Caco-2 (cell line): ENCODE measurements at regions not wholly inside any gene's neighbourhood (a gene's known extent, or its start where the extent isn't known, plus 50 kb on each side); places are given as distances from the start of the nearest gene placed in this dataset.

Experiments used
- BruUV-seq: library from RNA; stranded (reverse); fragments of 400-500 nt; replicated peaks from 2 replicates; lab custom pipeline; 2021; lab: Mats Ljungman, UMichigan
- CTCF ChIA-PET: fragments of 300-600 bp; sonication (Branson Sonifier 250); formaldehyde crosslinking; loops from one replicate; lab custom pipeline; 2022; ENCODE audit warnings: antibody characterized with exemption; lab: Charles Lee
- POLR2A ChIA-PET: fragments of 300-600 bp; sonication (Branson Sonifier 250); formaldehyde crosslinking; loops from one replicate; lab custom pipeline; 2022; ENCODE audit warnings: antibody characterized with exemption; lab: Charles Lee
- DNase-seq, 2 experiments: peaks; one replicate each; pipeline versions ENCODE4 v3.0.0 to v3.0.0-alpha.2; 2020 to 2022
- H3K27me3 ChIP-seq: replicated peaks from 2 replicates; pipeline ENCODE4 v1.6.0; 2011; ENCODE audit warnings: low read length; ENCODE audit not compliant: control insufficient read depth, insufficient read depth
- H3K36me3 ChIP-seq: 2 replicates; pipeline ENCODE4 v1.5.1; 2011; ENCODE audit warnings: low read length; ENCODE audit not compliant: control insufficient read depth, insufficient read depth
- H3K4me1 ChIP-seq: fragments of 250-450 bp; sonication (Bioruptor Pico); 2 replicates; pipeline ENCODE4 v1.5.1; 2020; ENCODE audit warnings: mild to moderate bottlenecking
- H3K4me3 ChIP-seq: 2 replicates; pipeline ENCODE4 v1.5.1; 2011; ENCODE audit warnings: low read depth, mild to moderate bottlenecking, control low read depth, low read length
- H3K9me3 ChIP-seq: fragments of 250-450 bp; sonication (Bioruptor Pico); 2 replicates; pipeline ENCODE4 v1.5.1; 2020; ENCODE audit warnings: mild to moderate bottlenecking, moderate library complexity
- H3K27ac Mint-ChIP-seq: one replicate; pipeline ENCODE4 v1.8.0; 2022; ENCODE audit warnings: mixed read lengths; ENCODE audit not compliant: unreplicated experiment
- H3K27me3 Mint-ChIP-seq: one replicate; pipeline ENCODE4 v1.8.0; 2022; ENCODE audit warnings: mixed read lengths; ENCODE audit not compliant: insufficient read depth, unreplicated experiment
- H3K36me3 Mint-ChIP-seq: one replicate; pipeline ENCODE4 v1.8.0; 2022; ENCODE audit warnings: mild to moderate bottlenecking, mixed read lengths; ENCODE audit not compliant: insufficient read depth, unreplicated experiment
- H3K4me1 Mint-ChIP-seq: one replicate; pipeline ENCODE4 v1.8.0; 2022; ENCODE audit warnings: low read depth, mixed read lengths; ENCODE audit not compliant: unreplicated experiment
- H3K4me3 Mint-ChIP-seq: one replicate; pipeline ENCODE4 v1.8.0; 2022; ENCODE audit warnings: mild to moderate bottlenecking, moderate library complexity, mixed read lengths; ENCODE audit not compliant: unreplicated experiment
- H3K9me3 Mint-ChIP-seq: one replicate; pipeline ENCODE4 v1.8.0; 2022; ENCODE audit warnings: mixed read lengths; ENCODE audit not compliant: unreplicated experiment
- intact Hi-C: fragments of 100-400 bp; cut with micrococcal nuclease; formaldehyde crosslinking; loops from one replicate; pipeline ENCODE4 v1.10.0; 2022; ENCODE audit not compliant: unreplicated experiment
- TF ChIP-seq, protein P1 (sequence below), 2 experiments: fragments of 200-600 bp in 1 of 2; IDR thresholded peaks; 1 replicate in 1 of 2; 2 replicates in 1 of 2; pipeline versions ENCODE4 v1.5.1 to v1.8.0; 2011 to 2022; ENCODE audit warnings: antibody characterized with exemption in 1 of 2, control low read depth in 1 of 2, inconsistent platforms in 1 of 2, low read depth in 1 of 2, low read length in 1 of 2, mild to moderate bottlenecking in 1 of 2, moderate library complexity in 1 of 2; ENCODE audit not compliant: insufficient read depth in 1 of 2, severe bottlenecking in 1 of 2, unreplicated experiment in 1 of 2

GRCh38 chr1:95496773-95497172 lies 262.8 kb downstream of the RWDD3 start:
- POLR2A ChIA-PET = no interaction called here
- Histone ChIP-seq H3K36me3 (no peaks in the 10 kb centered on the region), H3K4me1 (no peaks in the 10 kb centered on the region), H3K4me3 (no peak overlapping the region), H3K27me3 (no peaks in the 10 kb centered on the region; the same call in 1 of the 2 replicates), H3K9me3 (no peaks in the 10 kb centered on the region)
- no TSS peak for BruUV-seq
- no peak overlapping the region for H3K27ac Mint-ChIP-seq
- TF ChIP-seq, protein P1, sequence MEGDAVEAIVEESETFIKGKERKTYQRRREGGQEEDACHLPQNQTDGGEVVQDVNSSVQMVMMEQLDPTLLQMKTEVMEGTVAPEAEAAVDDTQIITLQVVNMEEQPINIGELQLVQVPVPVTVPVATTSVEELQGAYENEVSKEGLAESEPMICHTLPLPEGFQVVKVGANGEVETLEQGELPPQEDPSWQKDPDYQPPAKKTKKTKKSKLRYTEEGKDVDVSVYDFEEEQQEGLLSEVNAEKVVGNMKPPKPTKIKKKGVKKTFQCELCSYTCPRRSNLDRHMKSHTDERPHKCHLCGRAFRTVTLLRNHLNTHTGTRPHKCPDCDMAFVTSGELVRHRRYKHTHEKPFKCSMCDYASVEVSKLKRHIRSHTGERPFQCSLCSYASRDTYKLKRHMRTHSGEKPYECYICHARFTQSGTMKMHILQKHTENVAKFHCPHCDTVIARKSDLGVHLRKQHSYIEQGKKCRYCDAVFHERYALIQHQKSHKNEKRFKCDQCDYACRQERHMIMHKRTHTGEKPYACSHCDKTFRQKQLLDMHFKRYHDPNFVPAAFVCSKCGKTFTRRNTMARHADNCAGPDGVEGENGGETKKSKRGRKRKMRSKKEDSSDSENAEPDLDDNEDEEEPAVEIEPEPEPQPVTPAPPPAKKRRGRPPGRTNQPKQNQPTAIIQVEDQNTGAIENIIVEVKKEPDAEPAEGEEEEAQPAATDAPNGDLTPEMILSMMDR (IDR thresholded peaks at IDR 0.05; ENCODE audit: insufficient read depth in 1 of 2, low read depth in 1 of 2, low read length in 1 of 2, severe bottlenecking in 1 of 2, unreplicated experiment in 1 of 2) = no peak
- no peak for DNase-seq
- no peaks in the 10 kb centered on the region for H3K36me3 Mint-ChIP-seq
- no peak overlapping the region for H3K4me3 Mint-ChIP-seq
- intact Hi-C loops = no loop called here
- no peaks in the 10 kb centered on the region for H3K9me3 Mint-ChIP-seq
- peaks cover 8% of the 10 kb centered on the region for H3K4me1 Mint-ChIP-seq
- H3K27me3 Mint-ChIP-seq = no peaks in the 10 kb centered on the region
- CTCF ChIA-PET = no interaction called here

GRCh38 chr1:95497566-95497965 lies 263.6 kb downstream of the RWDD3 start:
- intact Hi-C loops = no loop called here
- Mint-ChIP-seq H3K4me3 (no peak overlapping the region), H3K4me1 (peaks cover 8% of the 10 kb centered on the region), H3K9me3 (no peaks in the 10 kb centered on the region), H3K27me3 (no peaks in the 10 kb centered on the region), H3K36me3 (no peaks in the 10 kb centered on the region), H3K27ac (no peak overlapping the region)
- no peak for DNase-seq
- Histone ChIP-seq H3K4me1 (no peaks in the 10 kb centered on the region), H3K9me3 (no peaks in the 10 kb centered on the region), H3K4me3 (no peak overlapping the region), H3K27me3 (no peaks in the 10 kb centered on the region), H3K36me3 (no peaks in the 10 kb centered on the region)
- no TSS peak for BruUV-seq
- POLR2A ChIA-PET = no interaction called here
- TF ChIP-seq, protein P1 (IDR thresholded peaks at IDR 0.05; ENCODE audit: insufficient read depth in 1 of 2, low read depth in 1 of 2, low read length in 1 of 2, severe bottlenecking in 1 of 2, unreplicated experiment in 1 of 2) = no peak
- CTCF ChIA-PET = no interaction called here

DNA sequence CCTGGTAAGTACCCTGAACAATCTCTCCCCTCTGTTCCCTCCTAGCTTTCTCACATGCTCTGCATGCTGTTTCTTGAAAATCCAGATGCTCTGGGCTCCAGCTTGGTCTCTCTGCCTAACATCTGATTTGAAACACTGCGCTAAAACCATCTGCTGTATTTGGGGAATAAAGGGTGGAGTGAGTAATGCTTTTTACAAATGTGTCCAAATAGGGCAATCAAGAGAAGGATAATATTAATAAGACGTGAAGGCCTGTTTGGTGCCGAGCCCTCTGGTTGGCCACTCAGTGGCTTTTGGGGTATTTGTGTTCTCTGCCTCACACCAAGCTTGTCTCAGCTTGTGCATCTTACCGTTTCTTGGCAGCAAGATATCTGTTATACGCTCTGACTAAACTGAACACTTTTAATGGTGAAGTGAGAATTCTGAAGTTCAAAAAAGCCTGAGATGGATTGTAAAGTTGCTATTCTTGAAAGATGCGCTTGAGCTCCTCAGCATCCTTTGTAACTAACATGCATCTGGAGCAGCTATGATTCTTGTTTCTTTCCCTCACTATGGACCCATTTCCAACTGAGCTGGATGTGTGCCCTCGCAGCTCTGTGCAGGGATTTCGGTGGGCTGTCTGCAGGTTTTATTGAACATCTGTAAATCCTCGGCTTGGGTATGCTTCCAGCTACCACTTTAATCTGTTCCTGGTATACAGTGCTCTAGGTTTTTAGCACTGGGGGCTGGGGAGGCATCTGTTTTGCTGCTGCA lies 269.4 kb downstream of the RWDD3 start:
- no peaks in the 10 kb centered on the region for H3K4me1 Mint-ChIP-seq
- POLR2A ChIA-PET = no interaction called here

More for the DNA sequence above, 269.4 kb downstream of the RWDD3 start:
- Mint-ChIP-seq H3K4me3 (no peak overlapping the region), H3K27me3 (no peaks in the 10 kb centered on the region), H3K9me3 (no peaks in the 10 kb centered on the region), H3K36me3 (no peaks in the 10 kb centered on the region), H3K27ac (no peak overlapping the region)
- intact Hi-C loops = no loop called here
- Histone ChIP-seq H3K4me1 (no peaks in the 10 kb centered on the region), H3K9me3 (no peaks in the 10 kb centered on the region), H3K36me3 (no peaks in the 10 kb centered on the region), H3K4me3 (no peak overlapping the region), H3K27me3 (no peaks in the 10 kb centered on the region)
- CTCF ChIA-PET = no interaction called here
- TF ChIP-seq, protein P1 (IDR thresholded peaks at IDR 0.05; ENCODE audit: insufficient read depth in 1 of 2, low read depth in 1 of 2, low read length in 1 of 2, severe bottlenecking in 1 of 2, unreplicated experiment in 1 of 2) = no peak
- no peak for DNase-seq
- BruUV-seq = no TSS peak
